LNCAP (cell line): ENCODE measurements at regions not wholly inside any gene's neighbourhood (a gene's known extent, or its start where the extent isn't known, plus 50 kb on each side); places are given as distances from the start of the nearest gene placed in this dataset.

ENCODE experiments used
- CTCF ChIP-seq: fragments of 450-650 bp; IDR thresholded peaks from 2 replicates; pipeline ENCODE4 v1.5.1; 2017; ENCODE audit warnings: mild to moderate bottlenecking

DNA sequence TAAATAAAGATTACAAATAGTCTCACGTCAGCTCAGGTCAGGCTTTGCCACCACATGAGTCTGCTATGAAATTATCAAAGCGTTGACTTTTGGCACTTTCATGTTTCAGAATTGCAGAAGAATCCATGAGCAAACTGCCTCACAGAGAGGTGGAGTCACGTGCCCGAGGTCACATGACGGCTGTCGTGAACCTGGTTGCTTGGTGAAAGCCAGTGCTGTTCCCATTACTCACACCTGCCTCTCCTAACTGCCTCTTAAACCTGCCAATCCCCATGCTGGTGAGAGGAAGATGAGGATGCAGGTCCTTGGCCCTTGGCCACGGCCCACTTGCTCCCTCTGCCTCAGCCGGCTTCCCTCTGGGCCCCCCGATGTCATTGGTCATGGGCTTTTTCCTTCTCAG, 272.7 kb downstream of the BCL11B start:
- TF ChIP-seq CTCF: no peak

DNA sequence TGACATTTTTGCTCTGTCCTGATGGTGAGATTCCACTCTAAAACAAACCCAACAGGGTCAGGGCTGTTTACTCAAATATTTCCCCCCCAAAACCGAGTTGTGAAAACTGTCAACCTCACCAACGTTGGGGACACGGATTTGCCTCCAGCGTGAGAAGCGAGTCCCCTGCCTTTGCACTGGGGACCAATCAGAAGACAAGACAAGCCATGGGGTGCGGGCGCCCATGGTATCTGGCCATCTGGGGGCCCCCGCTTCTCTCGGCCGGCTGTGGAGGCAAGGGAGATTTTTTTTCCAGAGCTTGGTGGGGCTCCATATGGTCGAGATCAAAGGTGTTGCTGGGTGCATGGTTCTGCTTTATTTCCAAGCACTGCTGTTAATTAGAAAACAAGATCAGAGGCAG, 272.1 kb downstream of the BCL11B start:
- TF ChIP-seq CTCF: no peak

DNA sequence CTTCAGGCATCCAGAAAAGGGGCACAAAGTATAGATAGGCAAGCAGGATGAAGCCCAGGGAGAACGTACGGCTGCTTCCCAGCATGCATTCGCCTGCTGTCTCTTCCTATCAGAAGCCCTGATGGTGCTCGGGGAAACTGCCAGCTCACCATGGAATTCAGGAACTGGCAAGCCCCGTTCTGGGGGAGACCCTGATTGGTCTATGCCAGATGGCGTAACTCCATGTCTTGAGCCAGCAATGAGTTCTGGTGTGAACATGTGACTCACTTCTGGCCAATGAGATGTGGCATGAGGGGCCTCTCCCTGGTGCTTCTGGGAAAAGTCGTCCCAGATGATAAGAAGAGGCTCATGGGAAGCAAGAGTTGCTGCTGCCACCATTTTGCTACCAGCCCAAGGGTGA, 270.8 kb downstream of the BCL11B start:
- TF ChIP-seq CTCF: no peak

DNA sequence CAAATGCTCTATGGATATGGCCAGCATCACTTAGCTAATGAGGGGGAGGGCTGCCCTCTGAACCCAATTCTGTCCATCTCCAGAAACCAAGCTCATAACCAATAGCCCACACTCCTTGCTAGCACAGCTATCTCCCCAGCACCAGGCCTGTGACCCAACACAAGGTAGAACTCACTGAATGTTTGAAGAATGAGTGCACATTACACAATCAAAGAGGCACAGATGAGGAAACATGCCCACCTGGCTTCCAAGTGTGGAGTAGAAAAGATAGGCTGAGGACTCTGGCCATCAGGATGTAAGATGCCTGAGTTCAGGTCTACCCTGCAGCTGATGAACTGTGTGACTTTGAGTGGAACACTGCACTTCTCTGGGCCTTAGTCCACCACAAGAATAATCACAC, 268.4 kb downstream of the BCL11B start:
- TF ChIP-seq CTCF: no peak

DNA sequence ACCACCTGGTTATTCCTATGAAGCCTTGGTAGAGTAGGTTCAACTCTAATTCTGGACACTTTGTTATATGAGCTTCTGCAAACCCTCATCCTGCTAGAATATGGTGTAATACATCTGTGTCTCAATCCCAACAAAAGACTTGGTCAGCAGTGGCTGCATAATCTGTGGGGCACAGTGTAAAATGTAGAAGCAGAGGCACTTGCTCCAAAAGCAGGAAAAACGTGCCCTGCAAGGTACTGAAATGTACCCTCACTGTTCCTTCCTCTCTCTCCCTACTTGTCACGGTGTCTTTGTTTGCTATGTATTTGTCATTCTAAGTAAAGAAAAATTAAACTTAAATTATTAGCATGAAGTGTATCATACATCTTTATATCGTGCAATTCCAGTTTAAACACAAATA, 267.9 kb downstream of the BCL11B start:
- no peak for TF ChIP-seq CTCF

- TF ChIP-seq CTCF: no peak
These were observed 265.7 kb downstream of the BCL11B start for GRCh38 chr14:99006276-99006675.

GRCh38 chr14:99007795-99008194, 264.2 kb downstream of the BCL11B start:
- no peak for TF ChIP-seq CTCF

DNA sequence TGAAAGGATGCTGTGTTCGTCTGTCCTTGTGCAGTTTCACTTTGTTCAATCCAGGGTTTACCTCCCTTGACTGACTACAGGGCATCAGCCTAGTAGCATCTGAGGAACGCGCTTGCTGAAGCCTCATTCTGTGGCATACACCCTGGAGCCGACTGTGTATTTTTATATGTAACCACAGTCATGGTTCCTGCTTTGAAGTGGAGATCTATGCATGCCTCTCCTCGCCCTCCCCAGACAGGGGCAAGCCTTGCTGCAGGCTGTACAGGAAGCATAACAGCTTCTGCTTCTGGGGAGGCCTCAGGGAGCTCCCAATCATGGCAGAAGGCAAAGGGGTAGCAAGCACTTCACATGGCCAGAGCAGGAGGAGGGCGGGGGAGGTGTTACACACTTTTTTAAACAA, 262.1 kb downstream of the BCL11B start:
- TF ChIP-seq CTCF: no peak
